Endodermal cell (in vitro differentiated cells): ENCODE measurements at regions not wholly inside any gene's neighbourhood (a gene's known extent, or its start where the extent isn't known, plus 50 kb on each side); places are given as distances from the start of the nearest gene placed in this dataset.

Experiments
- DNase-seq: peaks from one replicate; pipeline ENCODE4 v3.0.0-alpha.2; 2017
- H3K27ac ChIP-seq: 2 replicates; pipeline ENCODE4 v1.5.1; 2013; ENCODE audit warnings: mild to moderate bottlenecking, low read depth, low read length, moderate library complexity
- H3K27me3 ChIP-seq: 2 replicates; pipeline ENCODE4 v1.6.1; 2013; ENCODE audit warnings: mild to moderate bottlenecking, low read length, moderate library complexity; ENCODE audit not compliant: insufficient read depth, control insufficient read depth, poor library complexity, severe bottlenecking
- H3K36me3 ChIP-seq: 2 replicates; pipeline ENCODE4 v1.7.0; 2013; ENCODE audit warnings: mild to moderate bottlenecking, low read length, moderate library complexity; ENCODE audit not compliant: control insufficient read depth, insufficient read depth
- H3K4me1 ChIP-seq: one replicate; pipeline ENCODE4 v1.7.0; 2013; ENCODE audit warnings: low read length; ENCODE audit not compliant: control insufficient read depth, insufficient read depth
- H3K4me3 ChIP-seq: 2 replicates; pipeline ENCODE4 v1.5.1; 2013; ENCODE audit warnings: mild to moderate bottlenecking, low read length, moderate library complexity
- H3K9ac ChIP-seq: 2 replicates; pipeline ENCODE4 v1.6.1; 2013; ENCODE audit warnings: mild to moderate bottlenecking, low read length, moderate library complexity; ENCODE audit not compliant: poor library complexity, severe bottlenecking; ENCODE audit errors: extremely low read depth
- H3K9me3 ChIP-seq: 2 replicates; pipeline ENCODE4 v1.6.1; 2013; ENCODE audit warnings: mild to moderate bottlenecking, low read length, moderate library complexity; ENCODE audit not compliant: control insufficient read depth
- H3K27ac Mint-ChIP-seq: 2 replicates; pipeline ENCODE4 v1.8.0; 2020; ENCODE audit warnings: mixed read lengths
- H3K27me3 Mint-ChIP-seq: 2 replicates; pipeline ENCODE4 v1.8.0; 2021; ENCODE audit warnings: mild to moderate bottlenecking, mixed read lengths; ENCODE audit not compliant: insufficient read depth
- H3K36me3 Mint-ChIP-seq: 2 replicates; pipeline ENCODE4 v1.8.0; 2020; ENCODE audit warnings: low read depth, mixed read lengths
- H3K4me1 Mint-ChIP-seq: 2 replicates; pipeline ENCODE4 v1.8.0; 2020; ENCODE audit warnings: mixed read lengths
- H3K4me3 Mint-ChIP-seq: 2 replicates; pipeline ENCODE4 v1.8.0; 2020; ENCODE audit warnings: mild to moderate bottlenecking, moderate library complexity, mixed read lengths
- H3K9me3 Mint-ChIP-seq: 2 replicates; pipeline ENCODE4 v1.8.0; 2020; ENCODE audit warnings: mild to moderate bottlenecking, mixed read lengths
- CTCF ChIP-seq: fragments of 200-600 bp; sonication (generic); conservative IDR thresholded peaks from 2 replicates; pipeline ENCODE4 v1.5.0; 2021; ENCODE audit warnings: antibody characterized with exemption, mild to moderate bottlenecking
- WGBS, 2 experiments: methylation state at CpG; one replicate each; pipeline versions ENCODE4 v1.1.5 to v1.1.7; 2013; ENCODE audit warnings: missing lambda C conversion rate in 2 of 2, mixed read lengths in 1 of 2; ENCODE audit not compliant: insufficient coverage in 1 of 2, insufficient read length in 1 of 2; 5-methylcytosine and 5-hydroxymethylcytosine counted together

GRCh38 chr4:35734381-35735098 is 509.8 kb downstream of the ARAP2 start:
- Mint-ChIP-seq H3K27me3 (no peaks in the 10 kb centered on the region), H3K36me3 (no peaks in the 10 kb centered on the region), H3K27ac (no peak overlapping the region), H3K9me3 (no peaks in the 10 kb centered on the region), H3K4me1 (peaks cover 7% of the 10 kb centered on the region), H3K4me3 (no peak overlapping the region)
- no peak overlapping the region for H3K27ac ChIP-seq
- H3K9ac ChIP-seq = no peak overlapping the region
- TF ChIP-seq CTCF = no peak
- 88 to 90% methylated on average over 1 to 3 of the region's 3 CpGs for WGBS, 2 experiments
- H3K9me3 ChIP-seq = no peaks in the 10 kb centered on the region
- no peak overlapping the region for H3K4me3 ChIP-seq
- DNase-seq = no peak
- no peaks in the 10 kb centered on the region for H3K27me3 ChIP-seq
- H3K36me3 ChIP-seq = no peaks in the 10 kb centered on the region
- peaks cover 2% of the 10 kb centered on the region for H3K4me1 ChIP-seq

- Mint-ChIP-seq H3K4me3 (no peak overlapping the region), H3K9me3 (no peaks in the 10 kb centered on the region), H3K27me3 (no peaks in the 10 kb centered on the region), H3K4me1 (no peaks in the 10 kb centered on the region), H3K36me3 (no peaks in the 10 kb centered on the region), H3K27ac (no peak overlapping the region)
- no peaks in the 10 kb centered on the region for H3K4me1 ChIP-seq
- no peak for DNase-seq
- 88 to 92% methylated on average over 2 to 3 of the region's 3 CpGs for WGBS, 2 experiments
- H3K4me3 ChIP-seq = no peak overlapping the region
- no peak for TF ChIP-seq CTCF
- no peak overlapping the region for H3K9ac ChIP-seq
- H3K9me3 ChIP-seq = peaks cover 7% of the 10 kb centered on the region
- no peaks in the 10 kb centered on the region for H3K27me3 ChIP-seq
- no peaks in the 10 kb centered on the region for H3K36me3 ChIP-seq
- no peak overlapping the region for H3K27ac ChIP-seq
Measured at GRCh38 chr4:35739308-35739707, 505.0 kb downstream of the ARAP2 start.

GRCh38 chr4:35754047-35754446 is 490.3 kb downstream of the ARAP2 start:
- no peak for TF ChIP-seq CTCF
- H3K36me3 ChIP-seq = no peaks in the 10 kb centered on the region
- Mint-ChIP-seq H3K4me3 (no peak overlapping the region), H3K27me3 (no peaks in the 10 kb centered on the region), H3K27ac (no peak overlapping the region), H3K36me3 (no peaks in the 10 kb centered on the region), H3K9me3 (no peaks in the 10 kb centered on the region), H3K4me1 (no peaks in the 10 kb centered on the region)
- H3K27ac ChIP-seq = no peak overlapping the region
- no peak overlapping the region for H3K4me3 ChIP-seq
- H3K27me3 ChIP-seq = no peaks in the 10 kb centered on the region
- no peak for DNase-seq
- no peaks in the 10 kb centered on the region for H3K9me3 ChIP-seq
- no peak overlapping the region for H3K9ac ChIP-seq
- H3K4me1 ChIP-seq = no peaks in the 10 kb centered on the region
